PFSK-1 (cell line): ENCODE measurements at regions not wholly inside any gene's neighbourhood (a gene's known extent, or its start where the extent isn't known, plus 50 kb on each side); places are given as distances from the start of the nearest gene placed in this dataset.

Experiments used
- REST ChIP-seq, 2 experiments: IDR thresholded peaks; 2 replicates each; pipeline versions ENCODE4 v1.6.1 to v1.8.0; 2011 to 2012; ENCODE audit warnings: low read depth in 2 of 2, low read length in 2 of 2, control low read depth in 1 of 2, inconsistent platforms in 1 of 2, mild to moderate bottlenecking in 1 of 2, moderate library complexity in 1 of 2; ENCODE audit not compliant: insufficient read depth in 1 of 2
- TAF1 ChIP-seq: IDR thresholded peaks from 2 replicates; pipeline ENCODE4 v1.6.1; 2012; ENCODE audit warnings: low read length, control low read depth, borderline replicate concordance; ENCODE audit not compliant: insufficient read depth

GRCh38 chr4:53921856-53922255, 142.5 kb downstream of the CHIC2 start:
- TF ChIP-seq REST (IDR thresholded peaks at IDR 0.05; ENCODE audit: insufficient read depth in 1 of 2, low read depth in 2 of 2, low read length in 2 of 2) = no peak
- no peak for TF ChIP-seq TAF1
